Type B pancreatic cell (in vitro differentiated cells): ENCODE measurements at regions not wholly inside any gene's neighbourhood (a gene's known extent, or its start where the extent isn't known, plus 50 kb on each side); places are given as distances from the start of the nearest gene placed in this dataset.
A peak's percentile ranks its signal among the peaks of the same experiment; 100 is the strongest.

Experiments used
- DNase-seq: peaks from one replicate; pipeline ENCODE4 v3.0.0; 2021; ENCODE audit warnings: mixed read lengths; ENCODE audit not compliant: unreplicated experiment; ENCODE audit errors: extremely low spot score
- H3K27ac Mint-ChIP-seq: 2 replicates; pipeline ENCODE4 v1.8.0; 2021; ENCODE audit warnings: mild to moderate bottlenecking, mixed read lengths
- H3K27me3 Mint-ChIP-seq: 2 replicates; pipeline ENCODE4 v1.8.0; 2021; ENCODE audit warnings: mixed read lengths
- H3K36me3 Mint-ChIP-seq: 2 replicates; pipeline ENCODE4 v1.8.0; 2021; ENCODE audit warnings: mixed read lengths
- H3K4me1 Mint-ChIP-seq: one replicate; pipeline ENCODE4 v1.8.0; 2021; ENCODE audit warnings: mixed read lengths; ENCODE audit not compliant: unreplicated experiment
- H3K4me3 Mint-ChIP-seq: 2 replicates; pipeline ENCODE4 v1.8.0; 2021; ENCODE audit warnings: mild to moderate bottlenecking, mixed read lengths
- H3K9me3 Mint-ChIP-seq: 2 replicates; pipeline ENCODE4 v1.8.0; 2021; ENCODE audit warnings: mixed read lengths
- CTCF ChIP-seq: fragments of 200-600 bp; sonication (generic); conservative IDR thresholded peaks from 2 replicates; pipeline ENCODE4 v1.5.0; 2021; ENCODE audit warnings: antibody characterized with exemption, mild to moderate bottlenecking

DNA sequence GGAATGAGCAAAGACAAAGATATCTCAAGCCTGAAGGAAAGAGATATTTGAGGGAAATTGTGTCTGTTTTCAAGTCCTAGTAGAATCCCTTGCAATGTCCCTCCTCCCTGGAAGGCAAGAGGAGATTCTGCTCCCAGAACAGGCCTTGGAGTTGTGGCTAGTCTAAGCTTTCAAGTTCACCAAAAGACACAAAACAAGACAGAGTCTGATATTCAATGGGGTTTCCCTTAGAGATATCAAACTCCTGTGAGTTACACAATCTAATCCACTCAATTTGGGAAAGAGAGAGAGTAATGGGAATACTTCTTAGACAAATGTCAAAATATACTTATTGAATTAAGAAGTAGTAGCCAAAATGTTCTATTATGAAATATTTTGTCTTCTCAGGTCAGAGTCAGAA, 162.8 kb upstream of the ADAMTS5 start:
- no peak overlapping the region for H3K4me3 Mint-ChIP-seq

DNA sequence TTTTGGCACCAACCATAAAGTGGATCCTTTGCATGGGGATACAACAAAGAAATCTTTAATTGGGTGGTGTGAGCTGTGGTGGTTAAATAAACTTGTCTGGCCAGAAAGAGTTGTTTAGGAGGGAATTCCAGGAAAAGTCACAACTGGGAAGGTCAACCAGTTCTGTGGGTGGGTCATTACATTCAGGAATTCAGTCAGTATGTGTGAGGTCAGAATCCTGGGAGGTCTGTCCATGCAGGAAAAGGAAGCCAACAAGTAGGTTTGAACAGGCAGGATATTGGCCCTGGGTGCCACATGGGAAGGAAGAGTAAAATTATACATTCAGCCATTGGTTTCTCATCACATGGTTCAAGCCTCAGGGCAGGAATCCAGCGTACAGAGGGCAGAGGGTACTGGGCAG, 162.3 kb upstream of the ADAMTS5 start:
- Mint-ChIP-seq H3K9me3 (peaks cover 10% of the 10 kb centered on the region), H3K36me3 (no peaks in the 10 kb centered on the region), H3K27me3 (no peaks in the 10 kb centered on the region), H3K27ac (no peak overlapping the region), H3K4me1 (peaks cover 8% of the 10 kb centered on the region), H3K4me3 (no peak overlapping the region)
- no peak for DNase-seq
- no peak for TF ChIP-seq CTCF

More for the DNA sequence above, 162.8 kb upstream of the ADAMTS5 start:
- DNase-seq: no peak
- no peak for TF ChIP-seq CTCF
- H3K27me3 Mint-ChIP-seq: no peaks in the 10 kb centered on the region
- H3K36me3 Mint-ChIP-seq: no peaks in the 10 kb centered on the region
- H3K27ac Mint-ChIP-seq: no peak overlapping the region
- H3K9me3 Mint-ChIP-seq: peaks cover 8% of the 10 kb centered on the region
- H3K4me1 Mint-ChIP-seq: peaks cover 8% of the 10 kb centered on the region

DNA sequence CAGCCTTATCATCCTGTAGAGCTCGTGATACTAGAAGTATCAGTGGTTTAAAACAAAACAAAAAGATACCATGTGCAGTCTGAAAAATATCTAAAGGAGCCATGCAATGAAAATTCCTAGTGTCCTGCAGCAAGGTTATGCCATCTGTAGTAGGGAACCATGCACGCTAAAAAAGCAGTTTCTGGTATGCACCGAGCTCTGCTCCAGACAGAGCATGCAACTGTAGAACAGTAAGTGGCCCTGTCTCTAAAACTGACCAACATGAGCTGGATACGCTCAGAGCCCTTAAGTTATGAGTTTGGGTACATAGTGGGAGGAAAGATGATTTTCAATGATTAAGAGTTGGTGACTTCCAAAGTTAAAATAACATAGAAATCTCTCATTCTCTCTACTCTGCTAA, 159.3 kb upstream of the ADAMTS5 start:
- H3K27me3 Mint-ChIP-seq: no peaks in the 10 kb centered on the region
- peaks cover 4% of the 10 kb centered on the region for H3K4me1 Mint-ChIP-seq
- no peaks in the 10 kb centered on the region for H3K36me3 Mint-ChIP-seq

DNA sequence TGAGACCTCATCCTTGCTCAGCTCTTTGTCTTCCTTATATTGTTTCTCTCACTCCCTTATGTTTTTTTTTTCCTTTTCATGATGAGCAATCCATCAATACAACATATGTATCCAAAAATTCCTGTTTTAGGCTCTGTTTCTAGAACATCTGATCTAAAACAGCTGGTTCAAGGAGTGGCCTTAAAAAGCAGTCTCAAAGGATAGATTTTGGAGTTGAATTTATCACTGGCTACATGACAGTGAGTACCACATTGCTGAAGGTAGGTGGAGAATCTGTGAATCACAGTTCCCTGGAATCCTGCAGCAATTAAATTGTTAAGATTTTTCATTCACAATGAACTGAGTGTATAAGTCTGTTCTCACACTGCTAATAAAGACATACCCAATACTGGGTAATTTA, 155.8 kb upstream of the ADAMTS5 start:
- no peak for DNase-seq
- Mint-ChIP-seq H3K4me1 (no peaks in the 10 kb centered on the region), H3K27me3 (no peaks in the 10 kb centered on the region), H3K4me3 (no peak overlapping the region), H3K9me3 (peaks cover 10% of the 10 kb centered on the region), H3K36me3 (no peaks in the 10 kb centered on the region), H3K27ac (no peak overlapping the region)
- no peak for TF ChIP-seq CTCF

More for the DNA sequence above, 159.3 kb upstream of the ADAMTS5 start:
- H3K27ac Mint-ChIP-seq: no peak overlapping the region
- peaks cover 10% of the 10 kb centered on the region for H3K9me3 Mint-ChIP-seq
- DNase-seq: no peak
- no peak for TF ChIP-seq CTCF
- no peak overlapping the region for H3K4me3 Mint-ChIP-seq

DNA sequence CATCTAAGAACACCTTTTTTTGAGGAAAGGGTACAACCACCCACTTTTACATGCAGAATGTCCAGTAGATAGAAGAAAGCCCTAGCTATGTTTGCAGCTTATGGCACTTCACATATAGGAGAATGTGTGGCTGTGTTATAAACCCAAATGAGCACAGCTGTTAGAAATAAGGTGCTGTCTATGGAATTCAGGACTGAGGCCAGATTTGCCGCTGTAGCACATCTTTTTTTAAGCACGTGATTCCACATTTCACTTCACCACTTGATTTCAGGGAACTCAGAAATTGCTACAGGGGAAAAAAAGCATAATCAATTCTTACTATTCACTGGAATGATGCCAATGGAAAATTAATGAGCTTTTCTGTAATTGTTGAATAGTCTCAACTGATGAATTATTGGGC, 147.2 kb upstream of the ADAMTS5 start:
- no peak for DNase-seq
- TF ChIP-seq CTCF: no peak
- Mint-ChIP-seq H3K4me3 (no peak overlapping the region), H3K36me3 (no peaks in the 10 kb centered on the region), H3K9me3 (peaks cover 5% of the 10 kb centered on the region), H3K27me3 (no peaks in the 10 kb centered on the region), H3K4me1 (peaks cover 4% of the 10 kb centered on the region), H3K27ac (no peak overlapping the region)

DNA sequence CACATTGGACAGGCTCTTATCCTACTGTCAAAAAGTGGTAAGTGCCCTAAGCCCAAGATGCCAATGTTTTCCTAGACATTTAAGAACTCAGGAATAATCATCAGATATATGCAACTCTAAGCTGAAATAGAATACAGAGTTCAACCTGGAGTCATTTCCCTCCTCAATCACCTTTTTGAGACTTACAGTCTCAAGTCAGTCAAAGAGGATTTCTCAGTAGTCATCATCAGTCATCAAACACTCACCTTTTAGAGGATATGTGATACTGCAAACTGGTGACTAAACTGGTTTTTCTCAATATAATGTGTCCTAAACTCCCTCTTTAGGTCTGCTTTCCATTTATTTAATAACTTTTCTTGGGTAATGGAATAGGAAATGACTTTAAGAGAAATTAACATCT, 145.3 kb upstream of the ADAMTS5 start:
- Mint-ChIP-seq H3K36me3 (no peaks in the 10 kb centered on the region), H3K9me3 (peaks cover 5% of the 10 kb centered on the region), H3K27ac (peak overlapping the region; percentile 24), H3K4me1 (peaks cover 13% of the 10 kb centered on the region), H3K27me3 (no peaks in the 10 kb centered on the region), H3K4me3 (no peak overlapping the region)
- DNase-seq: no peak
- no peak for TF ChIP-seq CTCF
